ENCODE measurements at regions not wholly inside any gene's neighbourhood (a gene's known extent, or its start where the extent isn't known, plus 50 kb on each side); places are given as distances from the start of the nearest gene placed in this dataset.
"Not testable (repeated sequence)": the region's sequence is repeated elsewhere in the genome, so short reads cannot be mapped to it uniquely, and the experiment has no call there.

DNA sequence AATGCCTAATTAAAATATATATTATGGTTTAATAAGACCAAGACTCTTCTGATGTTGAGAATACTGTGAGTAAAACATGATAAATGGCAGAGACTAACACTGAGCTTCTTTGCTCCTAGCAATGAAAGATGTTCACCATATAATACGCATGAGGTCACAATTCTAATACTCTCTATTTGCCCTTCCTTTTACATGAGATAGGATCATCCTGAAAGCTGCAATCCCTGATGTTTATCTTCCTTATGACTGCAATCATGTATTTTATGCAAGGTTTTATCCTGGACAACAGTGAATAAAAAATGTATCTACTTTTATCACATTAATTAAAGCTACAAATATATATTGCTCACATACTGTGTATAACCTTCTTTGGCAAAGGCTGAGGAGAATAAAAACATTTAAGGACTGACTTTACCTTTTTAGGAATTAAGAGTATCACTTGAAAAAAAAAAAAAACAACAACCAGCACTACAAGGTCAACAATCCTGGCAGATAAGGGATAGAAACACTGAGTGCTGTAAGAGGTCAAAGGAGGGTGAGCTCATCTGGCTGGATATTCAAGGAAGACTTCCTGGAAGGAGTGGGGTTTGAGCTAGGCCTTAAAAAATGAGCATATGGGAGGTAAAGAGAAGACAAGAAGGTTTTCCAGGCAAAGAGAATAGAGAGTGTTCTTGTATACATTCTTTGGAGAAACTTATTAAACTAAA is 99.9 kb downstream of the AREG start:
- DNase-seq = no peak

- DNase-seq = peak; percentile 28
These were observed 100.5 kb downstream of the AREG start for GRCh38 chr4:74545448-74545847.

DNA sequence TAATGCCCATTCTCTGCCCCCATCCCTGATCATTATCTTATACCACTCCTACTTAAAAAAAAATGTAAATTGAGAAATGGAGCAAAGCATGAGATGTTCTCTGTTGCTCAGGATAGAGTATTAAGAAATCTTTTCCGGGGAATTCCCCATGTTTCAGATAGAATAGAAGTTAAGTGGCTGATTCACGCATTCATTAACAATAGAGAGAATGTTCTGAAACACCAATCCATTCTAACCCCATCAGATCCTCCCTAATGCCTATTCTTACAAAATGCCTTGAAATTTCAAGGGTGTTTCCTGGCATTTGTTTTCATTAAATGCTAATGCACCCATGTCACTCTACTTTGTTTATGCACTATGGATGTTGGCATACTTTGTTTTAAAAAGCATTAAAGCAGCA is 101.1 kb downstream of the AREG start:
- DNase-seq = no peak

GRCh38 chr4:74547042-74547441 is 102.1 kb downstream of the AREG start:
- DNase-seq = no peak

DNA sequence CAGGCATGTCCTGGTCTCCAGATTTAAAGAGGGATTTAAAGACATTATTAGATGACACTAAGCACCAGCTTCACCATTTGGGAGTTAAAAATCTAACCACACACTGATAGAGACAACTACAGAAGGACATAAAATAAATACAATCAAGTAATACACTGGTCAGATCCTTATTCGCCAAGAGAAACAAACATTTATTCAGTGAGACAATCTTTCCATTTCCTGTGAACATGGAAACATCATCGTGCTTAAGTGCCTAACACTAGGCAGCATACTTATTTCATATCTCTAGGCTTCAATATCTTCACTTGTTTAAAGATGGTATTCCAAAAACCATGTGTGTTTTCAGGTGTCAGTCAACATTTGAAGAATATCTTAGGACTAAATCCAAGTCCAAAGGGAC is 103.6 kb downstream of the AREG start:
- no peak for DNase-seq

DNA sequence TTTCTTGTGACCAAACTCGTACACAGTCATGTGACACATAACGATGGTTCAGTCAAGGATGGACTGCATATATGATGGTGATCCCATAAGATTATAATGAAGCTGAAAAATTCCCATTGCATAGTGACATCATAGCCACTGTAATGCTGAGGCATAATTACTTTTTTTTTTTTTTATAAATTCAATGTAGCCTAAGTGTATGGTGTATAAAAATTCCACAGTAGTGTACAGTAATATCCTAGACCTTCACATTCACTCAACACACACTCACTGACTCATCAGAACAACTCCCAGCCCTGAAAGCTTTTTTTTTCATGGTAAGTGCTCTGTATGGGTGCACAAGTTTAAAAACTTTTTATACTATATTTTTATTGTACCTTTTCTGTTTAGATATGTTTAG is 105.0 kb downstream of the AREG start:
- DNase-seq = peak; percentile 58

- peak; percentile 18 for DNase-seq
These were observed 110.3 kb downstream of the AREG start for GRCh38 chr4:74555231-74555630.

DNA sequence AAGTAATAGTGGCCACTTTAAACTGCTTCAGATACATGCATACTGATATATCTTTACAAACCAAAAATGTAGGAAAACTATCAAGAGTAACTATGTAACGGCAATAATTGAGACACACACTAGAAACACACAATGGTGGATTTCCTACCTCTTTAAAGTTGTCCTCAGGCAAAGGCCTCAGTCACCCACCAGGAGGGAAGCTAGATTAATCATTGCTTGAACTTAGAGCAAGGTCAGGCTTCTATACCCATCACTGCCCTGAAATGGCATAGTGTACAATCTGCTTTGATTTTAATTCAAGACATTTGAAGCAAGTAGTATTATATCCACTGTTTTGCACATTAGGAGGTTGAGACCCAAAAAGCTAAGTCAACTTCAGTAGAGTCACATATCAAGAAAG is 110.9 kb downstream of the AREG start:
- DNase-seq = no peak

- no peak for DNase-seq
These were observed 114.9 kb downstream of the AREG start for GRCh38 chr4:74559853-74560252.

- no peak for DNase-seq
These were observed 123.0 kb downstream of the AREG start for GRCh38 chr4:74567981-74568380.

DNA sequence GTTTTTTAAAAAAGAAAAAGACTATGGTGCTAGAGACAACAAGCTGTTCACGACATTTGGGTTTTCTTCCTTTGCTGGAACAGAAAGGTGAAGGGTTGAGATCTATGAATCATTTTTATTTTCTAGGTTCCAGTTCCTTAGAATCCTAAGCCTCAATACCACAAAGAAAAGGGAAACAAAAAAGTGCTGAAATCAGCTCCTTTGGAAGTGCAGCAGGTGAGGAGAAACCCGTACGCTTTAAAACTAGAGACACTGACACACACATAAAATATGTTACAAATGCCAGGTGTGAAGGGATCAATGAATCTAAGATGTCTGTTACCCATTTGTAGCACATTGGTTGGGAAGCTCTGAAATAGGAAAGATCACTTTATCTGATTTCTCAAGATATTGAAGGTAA is 125.2 kb downstream of the AREG start:
- DNase-seq = no peak

- DNase-seq = no peak
These were observed 133.4 kb downstream of the AREG start for GRCh38 chr4:74578329-74578728.

- not testable (repeated sequence) for DNase-seq
These were observed 133.9 kb downstream of the AREG start for GRCh38 chr4:74578865-74579264.

DNA sequence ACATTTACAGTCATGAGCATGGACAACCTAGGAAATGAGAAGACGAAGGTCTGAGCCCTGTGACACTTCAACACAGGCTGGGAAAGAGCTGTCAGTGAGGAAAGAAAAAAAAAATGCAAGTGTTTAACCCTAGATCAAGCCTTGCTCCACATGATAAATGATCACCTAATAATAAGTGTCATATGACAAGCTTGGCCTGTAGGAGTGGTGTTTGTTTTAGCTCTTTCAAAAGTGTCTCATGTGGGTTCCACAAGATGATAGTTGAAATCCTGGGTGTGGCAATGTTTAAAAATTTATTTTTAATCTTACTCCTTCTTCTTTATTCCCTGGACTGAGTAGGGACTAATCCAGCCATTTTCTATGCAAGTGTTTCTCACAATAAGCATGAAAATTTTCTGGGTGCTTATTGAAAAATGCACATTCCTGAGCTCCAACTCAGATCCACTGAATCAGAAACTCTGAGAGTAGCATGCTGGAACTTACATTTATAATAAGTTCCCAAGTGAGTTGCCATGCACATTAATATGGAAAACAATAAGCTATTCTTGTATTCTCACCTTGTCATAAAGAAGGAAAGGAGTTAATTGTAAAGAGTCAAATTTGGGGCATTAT is 138.3 kb downstream of the AREG start:
- DNase-seq = peak; percentile 2

DNA sequence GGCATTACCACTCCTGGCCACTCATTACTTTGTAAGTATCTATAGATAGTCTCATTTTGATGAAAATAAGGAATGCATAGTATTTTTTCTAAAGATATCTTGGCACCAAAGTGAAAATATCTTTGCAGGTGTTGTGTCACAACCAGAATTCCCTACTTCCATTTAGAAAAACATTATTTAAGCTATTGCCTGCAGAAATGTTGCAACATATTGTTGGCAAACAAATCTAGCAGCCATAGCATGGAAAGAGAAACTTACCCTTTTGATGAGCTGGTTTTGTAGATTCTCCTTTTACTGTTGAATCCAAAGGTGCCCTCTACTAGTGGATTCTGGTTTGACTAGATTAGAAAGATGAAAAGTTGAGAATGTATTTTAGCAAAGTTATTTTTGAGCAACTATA is 138.8 kb downstream of the AREG start:
- DNase-seq = peak; percentile 1

DNA sequence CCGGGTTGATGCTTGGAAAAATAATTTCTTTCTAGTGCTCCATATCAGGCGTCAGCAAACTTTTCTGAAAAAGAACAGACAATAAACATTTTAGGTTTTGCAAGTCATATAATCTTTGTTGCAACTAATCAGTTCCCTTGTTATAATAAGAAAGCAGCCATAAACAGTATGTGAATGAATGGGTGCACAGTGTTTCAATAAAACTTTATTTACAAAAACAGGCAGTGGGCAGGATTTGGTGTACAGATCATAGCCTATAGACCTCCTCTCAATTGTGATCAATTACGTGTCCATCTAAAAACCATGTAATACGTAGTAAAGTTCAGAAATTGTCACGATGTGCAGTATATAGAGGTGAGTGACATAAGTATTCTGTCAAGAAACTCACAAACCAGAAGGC is 143.4 kb downstream of the AREG start:
- no peak for DNase-seq

DNA sequence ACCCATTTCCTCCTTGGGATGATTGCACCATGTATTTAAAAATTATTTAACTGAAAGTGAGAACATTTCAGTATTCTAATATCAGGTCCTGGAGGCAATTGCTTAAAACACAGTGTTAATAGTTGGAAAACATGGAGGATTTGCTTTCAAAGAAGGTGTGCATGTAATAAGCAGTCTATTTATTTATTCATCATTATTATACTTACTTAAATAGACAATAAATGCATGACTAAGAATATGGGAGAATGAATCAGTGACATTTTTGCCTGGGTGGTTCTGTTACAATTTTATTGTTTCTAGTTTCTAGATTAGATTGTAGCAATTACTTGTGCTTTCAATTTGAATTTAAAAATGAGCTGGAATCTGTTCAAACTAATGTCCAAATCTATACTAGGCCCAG is 145.5 kb downstream of the AREG start:
- no peak for DNase-seq

DNA sequence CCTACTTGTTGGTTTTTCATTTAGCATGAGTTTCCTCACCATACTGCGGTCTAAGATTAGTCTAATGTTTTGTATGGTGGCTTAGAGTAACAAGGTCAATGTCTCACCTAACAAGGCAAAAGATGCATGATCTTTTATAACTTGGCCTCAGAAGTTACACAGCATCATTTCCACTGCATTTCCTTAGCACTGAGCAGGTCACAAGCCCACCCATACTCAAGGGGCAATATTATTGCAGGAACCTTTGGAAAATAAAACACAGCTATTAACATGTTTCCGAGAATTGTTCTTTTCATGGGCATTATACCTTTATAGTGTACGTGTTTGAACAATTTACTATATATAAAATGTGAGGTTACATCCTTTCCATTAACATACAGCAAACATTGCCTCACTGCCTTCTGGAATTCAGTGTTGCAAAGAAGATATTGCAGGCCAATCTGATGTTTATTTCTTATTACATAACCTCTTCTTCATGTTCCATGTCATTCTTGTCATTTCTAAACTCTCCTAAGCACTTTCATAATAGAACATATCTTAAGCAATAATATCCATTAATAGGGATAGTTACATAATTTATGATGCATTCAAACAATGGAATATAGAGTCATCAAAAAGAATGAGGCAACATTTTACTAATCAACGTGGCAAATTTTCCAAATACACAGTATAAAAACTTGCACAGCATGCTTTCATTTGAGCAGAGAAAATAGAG is 153.8 kb downstream of the AREG start:
- DNase-seq = no peak

DNA sequence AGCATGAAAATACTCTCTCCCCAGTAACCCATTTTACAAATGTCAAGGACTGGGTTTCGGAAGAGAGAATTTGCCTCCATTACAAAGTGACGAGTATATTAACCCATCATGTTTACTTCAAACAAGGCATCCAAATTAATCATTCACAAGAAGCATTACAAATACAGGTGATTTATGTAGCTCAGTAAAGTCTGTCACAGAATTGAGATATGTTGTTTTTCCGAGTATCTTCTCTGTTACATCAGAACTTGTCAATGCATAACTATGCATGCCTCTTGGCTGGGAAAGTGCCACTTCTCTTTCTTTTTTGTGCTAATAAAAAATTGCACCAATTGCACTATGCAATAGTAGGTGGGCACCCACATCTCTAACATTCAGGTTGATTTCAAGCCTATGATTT is 158.2 kb downstream of the AREG start:
- no peak for DNase-seq

- DNase-seq = peak; percentile 7
These were observed 163.4 kb downstream of the AREG start for GRCh38 chr4:74608151-74608949.

DNA sequence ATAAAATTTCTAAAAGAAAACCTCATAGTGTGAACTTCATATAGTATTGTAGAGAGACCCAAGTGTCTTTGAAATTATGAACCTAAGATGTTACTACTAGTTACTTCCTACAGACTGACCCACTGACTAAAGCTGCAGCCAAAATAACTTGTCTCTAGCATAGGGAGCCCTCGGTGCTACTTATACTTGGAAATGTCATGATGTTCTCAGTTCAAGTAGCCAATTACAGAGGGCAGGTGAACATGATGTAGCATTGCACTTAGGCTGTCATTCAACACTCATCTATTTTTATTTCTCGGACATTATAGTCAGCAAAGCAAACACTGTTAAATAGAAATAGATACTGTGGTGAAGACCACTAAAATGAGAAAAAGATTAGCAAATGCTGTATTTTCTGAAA is 165.6 kb downstream of the AREG start:
- no peak for DNase-seq

- no peak for DNase-seq
These were observed 167.9 kb downstream of the AREG start for GRCh38 chr4:74612837-74613236.

GRCh38 chr4:74613266-74613665 is 168.3 kb downstream of the AREG start:
- DNase-seq = no peak

GRCh38 chr4:74615411-74615810 is 170.5 kb downstream of the AREG start:
- no peak for DNase-seq

Data from fibroblast of skin of right quadriceps (primary cell).